T-helper 2 cell (primary cell): ENCODE measurements at regions not wholly inside any gene's neighbourhood (a gene's known extent, or its start where the extent isn't known, plus 50 kb on each side); places are given as distances from the start of the nearest gene placed in this dataset.
"Not testable (repeated sequence)": the region's sequence is repeated elsewhere in the genome, so short reads cannot be mapped to it uniquely, and the experiment has no call there.

Experiments used
- DNase-seq, 5 experiments: peaks; one replicate each; pipeline versions ENCODE4 v3.0.0 to v3.0.0-alpha.2; 2012 to 2022

GRCh38 chr12:19778797-19779196 is 339.5 kb downstream of the AEBP2 start:
- DNase-seq: peak in 1 of 5 experiments; percentile 10

GRCh38 chr12:19779395-19780056 is 340.2 kb downstream of the AEBP2 start:
- DNase-seq: no peak

- no peak for DNase-seq
These were observed 341.2 kb downstream of the AEBP2 start for GRCh38 chr12:19780460-19780859.

- DNase-seq: no peak
These were observed 344.5 kb downstream of the AEBP2 start for GRCh38 chr12:19783547-19784444.

GRCh38 chr12:19792028-19792427 is 352.7 kb downstream of the AEBP2 start:
- peak in 2 of 5 experiments; percentile 3 to 81 for DNase-seq

GRCh38 chr12:19794116-19794515 is 354.8 kb downstream of the AEBP2 start:
- DNase-seq: no peak

- DNase-seq: no peak
These were observed 359.9 kb downstream of the AEBP2 start for GRCh38 chr12:19799216-19799615.

GRCh38 chr12:19799895-19800602 is 360.8 kb downstream of the AEBP2 start:
- DNase-seq: no peak

- peak in 1 of 5 experiments; percentile 78 for DNase-seq
These were observed 361.6 kb downstream of the AEBP2 start for GRCh38 chr12:19800884-19801283.

- DNase-seq: no peak
These were observed 362.6 kb downstream of the AEBP2 start for GRCh38 chr12:19801941-19802340.

GRCh38 chr12:19802915-19803314 is 363.6 kb downstream of the AEBP2 start:
- no peak for DNase-seq

GRCh38 chr12:19804737-19805136 is 365.4 kb downstream of the AEBP2 start:
- no peak for DNase-seq

- no peak for DNase-seq
These were observed 369.1 kb downstream of the AEBP2 start for GRCh38 chr12:19808371-19808770.

- DNase-seq: no peak
These were observed 370.9 kb downstream of the AEBP2 start for GRCh38 chr12:19810213-19810612.

- DNase-seq: no peak
These were observed 372.6 kb downstream of the AEBP2 start for GRCh38 chr12:19811922-19812321.

- DNase-seq: no peak
These were observed 379.9 kb downstream of the AEBP2 start for GRCh38 chr12:19819231-19819630.

- DNase-seq: no peak
These were observed 383.2 kb downstream of the AEBP2 start for GRCh38 chr12:19822476-19822875.

- DNase-seq: not testable (repeated sequence)
These were observed 384.0 kb downstream of the AEBP2 start for GRCh38 chr12:19823326-19823725.

- no peak for DNase-seq
These were observed 387.8 kb downstream of the AEBP2 start for GRCh38 chr12:19826980-19827550.

GRCh38 chr12:19829100-19829853 is 390.0 kb downstream of the AEBP2 start:
- DNase-seq: peak in 1 of 5 experiments; percentile 81

- DNase-seq: peak in 1 of 5 experiments; percentile 49
These were observed 391.2 kb downstream of the AEBP2 start for GRCh38 chr12:19830446-19830845.
